ENCODE measurements at regions not wholly inside any gene's neighbourhood (a gene's known extent, or its start where the extent isn't known, plus 50 kb on each side); places are given as distances from the start of the nearest gene placed in this dataset.

DNA sequence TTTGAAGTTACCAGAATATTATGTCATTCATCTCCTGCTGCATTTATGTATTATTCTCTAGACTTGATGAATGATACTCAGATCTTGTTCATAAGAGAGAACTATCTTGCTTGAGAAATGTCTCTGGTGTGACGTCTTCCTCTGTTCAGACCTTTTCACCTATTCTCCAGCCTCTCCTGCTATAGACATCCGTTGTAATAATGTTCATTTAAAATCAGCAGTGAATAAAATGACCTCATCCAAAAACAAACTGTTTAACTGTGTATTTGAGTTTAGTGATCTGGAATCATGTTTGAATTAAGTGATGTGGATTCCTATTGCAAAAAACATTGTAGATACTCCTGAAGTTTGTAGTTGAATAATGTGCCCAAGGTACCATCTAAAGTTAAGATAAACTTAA, 487.1 kb downstream of the PCNX1 start:
- no peak for DNase-seq
- Mint-ChIP-seq H3K27ac (no peak overlapping the region), H3K4me1 (no peaks in the 10 kb centered on the region), H3K36me3 (ENCODE audit: low read depth) (peaks cover 4% of the 10 kb centered on the region), H3K9me3 (no peaks in the 10 kb centered on the region), H3K27me3 (ENCODE audit: low read depth, poor library complexity) (no peaks in the 10 kb centered on the region), H3K4me3 (no peak overlapping the region)
- TF ChIP-seq, protein P1, sequence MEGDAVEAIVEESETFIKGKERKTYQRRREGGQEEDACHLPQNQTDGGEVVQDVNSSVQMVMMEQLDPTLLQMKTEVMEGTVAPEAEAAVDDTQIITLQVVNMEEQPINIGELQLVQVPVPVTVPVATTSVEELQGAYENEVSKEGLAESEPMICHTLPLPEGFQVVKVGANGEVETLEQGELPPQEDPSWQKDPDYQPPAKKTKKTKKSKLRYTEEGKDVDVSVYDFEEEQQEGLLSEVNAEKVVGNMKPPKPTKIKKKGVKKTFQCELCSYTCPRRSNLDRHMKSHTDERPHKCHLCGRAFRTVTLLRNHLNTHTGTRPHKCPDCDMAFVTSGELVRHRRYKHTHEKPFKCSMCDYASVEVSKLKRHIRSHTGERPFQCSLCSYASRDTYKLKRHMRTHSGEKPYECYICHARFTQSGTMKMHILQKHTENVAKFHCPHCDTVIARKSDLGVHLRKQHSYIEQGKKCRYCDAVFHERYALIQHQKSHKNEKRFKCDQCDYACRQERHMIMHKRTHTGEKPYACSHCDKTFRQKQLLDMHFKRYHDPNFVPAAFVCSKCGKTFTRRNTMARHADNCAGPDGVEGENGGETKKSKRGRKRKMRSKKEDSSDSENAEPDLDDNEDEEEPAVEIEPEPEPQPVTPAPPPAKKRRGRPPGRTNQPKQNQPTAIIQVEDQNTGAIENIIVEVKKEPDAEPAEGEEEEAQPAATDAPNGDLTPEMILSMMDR (IDR thresholded peaks at IDR 0.05): no peak

DNA sequence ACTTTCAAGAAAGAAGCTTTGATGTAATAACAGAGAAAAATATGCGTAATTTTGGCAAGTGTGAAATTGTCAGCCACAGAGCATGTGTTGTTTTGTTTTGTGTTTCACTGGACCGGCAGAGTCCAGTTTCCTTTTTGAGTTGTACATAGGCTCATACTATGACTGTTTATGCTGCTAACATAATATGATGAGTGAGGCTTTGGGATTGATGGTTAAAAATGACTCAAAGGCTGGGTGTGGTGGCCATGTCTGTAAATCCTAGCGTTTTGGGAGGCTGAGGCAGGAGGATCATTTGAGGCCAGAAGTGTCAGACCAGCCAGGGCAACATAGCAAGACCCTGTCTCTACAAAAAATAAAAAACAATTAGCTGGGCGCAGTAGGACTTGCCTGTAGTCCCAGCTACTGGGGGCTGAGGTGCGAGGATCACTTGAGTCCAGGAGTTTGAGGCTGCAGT, 487.9 kb downstream of the PCNX1 start:
- H3K9me3 Mint-ChIP-seq: no peaks in the 10 kb centered on the region
- H3K4me3 Mint-ChIP-seq: no peak overlapping the region
- H3K27ac Mint-ChIP-seq: no peak overlapping the region
- no peak for DNase-seq
- H3K36me3 Mint-ChIP-seq (ENCODE audit: low read depth): no peaks in the 10 kb centered on the region
- H3K4me1 Mint-ChIP-seq: peaks cover 1% of the 10 kb centered on the region
- no peaks in the 10 kb centered on the region for H3K27me3 Mint-ChIP-seq (ENCODE audit: low read depth, poor library complexity)
- TF ChIP-seq, protein P1 (IDR thresholded peaks at IDR 0.05): no peak

DNA sequence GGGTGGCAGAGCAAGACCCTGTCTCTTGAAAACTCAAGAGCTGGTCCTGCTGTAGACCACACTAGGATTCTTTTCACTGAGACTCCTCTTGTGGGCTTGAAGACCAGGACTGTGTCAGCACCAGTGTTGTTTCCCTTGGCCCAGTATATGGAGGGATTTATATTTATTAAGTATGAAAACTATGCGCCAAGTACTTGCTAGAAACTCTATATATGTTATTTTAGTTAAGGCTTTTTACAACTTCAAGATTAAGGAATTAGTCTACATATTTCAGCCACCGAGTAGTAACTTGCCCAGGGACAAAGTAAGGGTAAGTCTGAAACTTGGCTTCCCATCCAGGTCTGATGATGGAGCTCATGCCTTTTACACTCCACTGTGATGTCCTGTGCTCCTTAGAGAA, 488.4 kb downstream of the PCNX1 start:
- Mint-ChIP-seq H3K27ac (no peak overlapping the region), H3K9me3 (no peaks in the 10 kb centered on the region), H3K4me1 (peaks cover 6% of the 10 kb centered on the region), H3K36me3 (ENCODE audit: low read depth) (no peaks in the 10 kb centered on the region), H3K4me3 (no peak overlapping the region), H3K27me3 (ENCODE audit: low read depth, poor library complexity) (no peaks in the 10 kb centered on the region)
- DNase-seq: no peak
- TF ChIP-seq, protein P1 (IDR thresholded peaks at IDR 0.05): no peak

DNA sequence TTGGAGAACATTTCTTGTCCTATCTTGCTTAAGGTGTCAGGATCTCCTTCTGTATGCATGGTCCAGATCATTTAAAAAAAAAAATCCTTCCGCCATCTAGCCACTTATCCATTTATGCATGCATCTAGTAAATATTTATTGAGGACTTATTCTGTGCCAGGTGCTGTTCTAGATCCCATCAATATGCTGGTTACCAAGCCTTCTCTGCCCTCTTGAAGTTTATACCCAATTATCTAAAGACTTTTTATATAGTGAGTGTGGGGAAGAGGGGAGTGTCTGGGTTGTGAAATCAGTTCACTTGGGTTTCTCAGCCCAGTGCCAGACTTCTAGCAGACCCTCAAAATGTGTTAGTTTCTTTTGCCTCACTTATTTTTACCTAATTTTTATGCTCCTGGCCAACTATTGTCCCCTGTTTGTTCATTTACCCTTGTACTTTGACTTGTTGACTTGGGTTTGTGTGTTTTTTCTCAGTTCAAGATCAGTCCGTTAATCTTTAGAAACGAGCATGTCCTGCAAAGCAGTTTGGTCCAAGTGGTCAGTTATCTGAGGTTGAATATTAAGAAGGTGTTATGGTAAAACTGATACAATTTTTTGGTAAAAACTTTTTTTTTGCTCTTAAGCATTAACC, 488.9 kb downstream of the PCNX1 start:
- no peaks in the 10 kb centered on the region for H3K27me3 Mint-ChIP-seq (ENCODE audit: low read depth, poor library complexity)
- H3K27ac Mint-ChIP-seq: peak overlapping the region; percentile 23
- DNase-seq: no peak
- H3K4me3 Mint-ChIP-seq: no peak overlapping the region
- TF ChIP-seq, protein P1 (IDR thresholded peaks at IDR 0.05): no peak
- H3K4me1 Mint-ChIP-seq: peaks cover 11% of the 10 kb centered on the region
- H3K36me3 Mint-ChIP-seq (ENCODE audit: low read depth): no peaks in the 10 kb centered on the region
- no peaks in the 10 kb centered on the region for H3K9me3 Mint-ChIP-seq

DNA sequence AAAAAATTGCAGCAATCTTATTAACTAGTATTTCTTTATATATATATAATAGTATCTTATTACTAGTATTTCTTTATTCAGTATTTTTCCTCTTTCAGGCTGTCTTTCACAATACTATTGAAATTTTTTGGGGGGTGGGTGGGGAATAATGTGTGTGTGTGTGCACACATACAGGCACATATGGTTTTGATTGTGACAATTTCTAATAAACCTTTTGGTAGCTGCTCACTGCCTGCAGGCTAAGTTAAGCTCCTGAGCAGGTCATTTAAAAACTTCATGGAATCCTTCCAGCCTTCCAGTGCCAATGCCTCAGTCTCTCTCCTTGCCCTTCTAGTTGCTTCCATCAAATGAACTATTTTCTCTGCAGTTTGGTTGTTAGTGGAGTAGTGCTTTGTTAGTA, 490.1 kb downstream of the PCNX1 start:
- Mint-ChIP-seq H3K4me3 (no peak overlapping the region), H3K9me3 (no peaks in the 10 kb centered on the region), H3K36me3 (ENCODE audit: low read depth) (no peaks in the 10 kb centered on the region), H3K27me3 (ENCODE audit: low read depth, poor library complexity) (no peaks in the 10 kb centered on the region), H3K27ac (no peak overlapping the region), H3K4me1 (peaks cover 15% of the 10 kb centered on the region)
- TF ChIP-seq, protein P1 (IDR thresholded peaks at IDR 0.05): no peak
- no peak for DNase-seq

DNA sequence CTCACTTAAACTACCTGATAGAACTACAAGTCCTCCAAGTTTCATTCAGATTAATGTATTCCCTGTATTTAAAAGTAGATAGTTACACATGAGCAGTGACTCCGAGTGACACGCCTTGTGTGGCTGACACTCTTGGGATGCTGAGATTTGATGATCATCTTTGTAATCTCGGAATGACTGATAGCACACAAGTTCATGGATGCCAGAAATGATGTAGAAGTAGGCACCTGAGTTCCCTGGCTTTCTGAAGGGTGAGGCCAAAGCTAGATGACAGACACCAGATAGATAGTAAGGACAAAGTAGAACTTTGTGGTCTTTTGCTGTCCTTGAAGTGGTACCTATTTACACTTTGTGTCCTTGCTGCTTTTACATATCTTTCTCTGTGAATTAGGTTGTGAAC, 491.2 kb downstream of the PCNX1 start:
- Mint-ChIP-seq H3K4me3 (no peak overlapping the region), H3K27me3 (ENCODE audit: low read depth, poor library complexity) (no peaks in the 10 kb centered on the region), H3K4me1 (peaks cover 15% of the 10 kb centered on the region), H3K27ac (no peak overlapping the region), H3K36me3 (ENCODE audit: low read depth) (no peaks in the 10 kb centered on the region), H3K9me3 (no peaks in the 10 kb centered on the region)
- DNase-seq: no peak
- TF ChIP-seq, protein P1 (IDR thresholded peaks at IDR 0.05): no peak
